ENCODE measurements at regions not wholly inside any gene's neighbourhood (a gene's known extent, or its start where the extent isn't known, plus 50 kb on each side); places are given as distances from the start of the nearest gene placed in this dataset.
A peak's percentile ranks its signal among the peaks of the same experiment; 100 is the strongest.

DNA sequence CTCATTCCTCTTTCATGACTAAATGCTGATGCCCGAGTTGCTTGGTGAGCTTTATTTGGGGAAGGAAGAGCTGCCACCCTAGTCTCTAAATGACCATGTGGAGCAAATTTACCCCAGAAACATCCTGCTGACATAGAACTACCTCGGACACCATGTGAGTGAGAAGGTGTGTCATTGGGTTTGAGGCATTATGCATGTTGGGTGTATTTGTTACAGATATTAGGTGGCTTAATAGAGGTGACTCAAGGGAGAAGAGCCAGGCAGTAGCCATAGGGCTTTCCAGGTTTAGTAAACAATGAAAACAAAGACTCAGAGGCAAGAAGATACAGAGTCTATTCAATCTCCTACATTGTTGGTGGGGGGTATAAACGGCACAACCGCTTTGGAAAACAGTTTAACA, 581.5 kb downstream of the CCDC171 start:
- H3K27ac ChIP-seq = no peak overlapping the region
- peaks cover 8 to 25% of the 10 kb centered on the region in 2 donors for H3K4me1 ChIP-seq
- H3K36me3 ChIP-seq = no peaks in the 10 kb centered on the region
- intact Hi-C loops (cut with DNase I; ENCODE audit: low total_unique reads) = no loop called here
- no peaks in the 10 kb centered on the region for H3K27me3 ChIP-seq
- no peaks in the 10 kb centered on the region for H3K9me3 ChIP-seq
- TF ChIP-seq, protein P1, sequence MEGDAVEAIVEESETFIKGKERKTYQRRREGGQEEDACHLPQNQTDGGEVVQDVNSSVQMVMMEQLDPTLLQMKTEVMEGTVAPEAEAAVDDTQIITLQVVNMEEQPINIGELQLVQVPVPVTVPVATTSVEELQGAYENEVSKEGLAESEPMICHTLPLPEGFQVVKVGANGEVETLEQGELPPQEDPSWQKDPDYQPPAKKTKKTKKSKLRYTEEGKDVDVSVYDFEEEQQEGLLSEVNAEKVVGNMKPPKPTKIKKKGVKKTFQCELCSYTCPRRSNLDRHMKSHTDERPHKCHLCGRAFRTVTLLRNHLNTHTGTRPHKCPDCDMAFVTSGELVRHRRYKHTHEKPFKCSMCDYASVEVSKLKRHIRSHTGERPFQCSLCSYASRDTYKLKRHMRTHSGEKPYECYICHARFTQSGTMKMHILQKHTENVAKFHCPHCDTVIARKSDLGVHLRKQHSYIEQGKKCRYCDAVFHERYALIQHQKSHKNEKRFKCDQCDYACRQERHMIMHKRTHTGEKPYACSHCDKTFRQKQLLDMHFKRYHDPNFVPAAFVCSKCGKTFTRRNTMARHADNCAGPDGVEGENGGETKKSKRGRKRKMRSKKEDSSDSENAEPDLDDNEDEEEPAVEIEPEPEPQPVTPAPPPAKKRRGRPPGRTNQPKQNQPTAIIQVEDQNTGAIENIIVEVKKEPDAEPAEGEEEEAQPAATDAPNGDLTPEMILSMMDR (IDR thresholded peaks at IDR 0.05) = no peak
- no peak for TF ChIP-seq POLR2A (IDR thresholded peaks at IDR 0.05)
- DNase-seq = no peak
- no peak overlapping the region for H3K4me3 ChIP-seq

DNA sequence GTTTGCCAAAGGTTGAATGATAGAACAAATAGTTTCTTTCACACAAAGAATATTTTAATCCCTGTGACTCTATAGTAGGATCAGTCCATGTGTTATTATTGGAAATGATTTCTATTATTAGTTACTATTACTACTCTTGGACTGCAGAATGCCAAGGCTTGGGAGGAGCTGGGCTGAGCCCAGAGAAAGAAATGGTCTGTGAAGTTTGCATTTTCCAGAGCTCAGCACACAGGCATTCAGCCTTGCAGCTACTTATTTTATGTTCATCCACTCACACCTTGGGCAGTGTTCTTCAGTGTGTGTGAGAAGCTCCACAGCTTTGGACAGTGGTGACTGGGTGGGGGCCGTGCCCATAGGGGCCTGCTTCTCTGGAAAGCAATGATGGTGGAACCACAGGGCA, 583.1 kb downstream of the CCDC171 start:
- no peak for TF ChIP-seq POLR2A (IDR thresholded peaks at IDR 0.05)
- TF ChIP-seq, protein P1 (IDR thresholded peaks at IDR 0.05) = no peak
- H3K27ac ChIP-seq = peak overlapping the region in 1 of 2 donors; percentile 89
- H3K4me1 ChIP-seq = peaks cover 18 to 33% of the 10 kb centered on the region in 2 donors
- no peaks in the 10 kb centered on the region for H3K27me3 ChIP-seq
- H3K36me3 ChIP-seq = no peaks in the 10 kb centered on the region
- no peak overlapping the region for H3K4me3 ChIP-seq
- no peak for DNase-seq
- H3K9me3 ChIP-seq = no peaks in the 10 kb centered on the region
- intact Hi-C loops (cut with DNase I; ENCODE audit: low total_unique reads) = no loop called here

DNA sequence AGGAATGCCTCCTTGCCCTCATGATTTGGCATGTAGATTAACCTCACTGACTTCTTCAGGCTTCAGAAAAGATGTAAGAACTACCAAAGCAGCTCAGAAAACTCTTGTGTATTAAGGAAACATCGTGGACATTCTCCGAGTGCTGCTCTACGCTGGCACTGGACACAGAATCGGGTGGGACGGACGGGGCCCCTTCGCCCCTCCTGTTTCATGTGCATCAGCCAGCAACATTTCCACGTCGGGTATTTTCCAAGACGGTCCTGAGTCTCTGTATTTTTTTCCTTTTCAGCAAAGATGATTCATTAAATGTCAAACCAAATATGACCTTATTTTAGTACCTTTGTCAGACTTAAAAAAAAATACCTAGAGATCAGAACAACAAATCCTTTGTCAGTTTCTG, 583.6 kb downstream of the CCDC171 start:
- Histone ChIP-seq H3K27me3 (no peaks in the 10 kb centered on the region), H3K27ac (peak overlapping the region; percentile 84 to 89), H3K36me3 (no peaks in the 10 kb centered on the region), H3K4me3 (no peak overlapping the region), H3K9me3 (no peaks in the 10 kb centered on the region), H3K4me1 (peaks cover 18 to 34% of the 10 kb centered on the region in 2 donors)
- DNase-seq = no peak
- intact Hi-C loops (cut with DNase I; ENCODE audit: low total_unique reads) = no loop called here
- TF ChIP-seq, protein P1 (IDR thresholded peaks at IDR 0.05) = no peak
- TF ChIP-seq POLR2A (IDR thresholded peaks at IDR 0.05) = no peak

DNA sequence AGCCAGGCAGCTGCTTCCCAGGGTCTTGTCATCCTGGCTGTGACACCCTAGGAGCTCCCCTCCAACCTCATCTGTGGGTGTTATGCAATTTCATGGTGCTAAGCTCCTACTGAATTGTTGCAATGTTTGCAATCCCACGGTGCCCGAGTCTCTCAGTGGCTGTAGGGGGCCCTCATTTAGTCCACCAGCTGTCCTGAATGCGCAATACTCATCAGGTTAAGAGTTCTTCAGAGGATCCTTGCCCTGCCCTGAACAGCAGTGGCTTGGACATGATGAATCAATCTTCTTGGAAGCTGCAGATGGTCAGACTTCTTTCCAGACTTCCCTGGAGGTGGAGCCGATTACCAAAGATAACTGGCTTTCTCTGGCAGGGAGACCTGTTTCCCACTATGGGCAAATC, 584.1 kb downstream of the CCDC171 start:
- peaks cover 18 to 34% of the 10 kb centered on the region in 2 donors for H3K4me1 ChIP-seq
- H3K4me3 ChIP-seq = no peak overlapping the region
- no peaks in the 10 kb centered on the region for H3K36me3 ChIP-seq
- no peaks in the 10 kb centered on the region for H3K9me3 ChIP-seq
- intact Hi-C loops (cut with DNase I; ENCODE audit: low total_unique reads) = no loop called here
- H3K27me3 ChIP-seq = no peaks in the 10 kb centered on the region
- DNase-seq = peak; percentile 67 to 70
- no peak for TF ChIP-seq POLR2A (IDR thresholded peaks at IDR 0.05)
- TF ChIP-seq, protein P1 (IDR thresholded peaks at IDR 0.05) = no peak
- H3K27ac ChIP-seq = peak overlapping the region; percentile 84 to 89

DNA sequence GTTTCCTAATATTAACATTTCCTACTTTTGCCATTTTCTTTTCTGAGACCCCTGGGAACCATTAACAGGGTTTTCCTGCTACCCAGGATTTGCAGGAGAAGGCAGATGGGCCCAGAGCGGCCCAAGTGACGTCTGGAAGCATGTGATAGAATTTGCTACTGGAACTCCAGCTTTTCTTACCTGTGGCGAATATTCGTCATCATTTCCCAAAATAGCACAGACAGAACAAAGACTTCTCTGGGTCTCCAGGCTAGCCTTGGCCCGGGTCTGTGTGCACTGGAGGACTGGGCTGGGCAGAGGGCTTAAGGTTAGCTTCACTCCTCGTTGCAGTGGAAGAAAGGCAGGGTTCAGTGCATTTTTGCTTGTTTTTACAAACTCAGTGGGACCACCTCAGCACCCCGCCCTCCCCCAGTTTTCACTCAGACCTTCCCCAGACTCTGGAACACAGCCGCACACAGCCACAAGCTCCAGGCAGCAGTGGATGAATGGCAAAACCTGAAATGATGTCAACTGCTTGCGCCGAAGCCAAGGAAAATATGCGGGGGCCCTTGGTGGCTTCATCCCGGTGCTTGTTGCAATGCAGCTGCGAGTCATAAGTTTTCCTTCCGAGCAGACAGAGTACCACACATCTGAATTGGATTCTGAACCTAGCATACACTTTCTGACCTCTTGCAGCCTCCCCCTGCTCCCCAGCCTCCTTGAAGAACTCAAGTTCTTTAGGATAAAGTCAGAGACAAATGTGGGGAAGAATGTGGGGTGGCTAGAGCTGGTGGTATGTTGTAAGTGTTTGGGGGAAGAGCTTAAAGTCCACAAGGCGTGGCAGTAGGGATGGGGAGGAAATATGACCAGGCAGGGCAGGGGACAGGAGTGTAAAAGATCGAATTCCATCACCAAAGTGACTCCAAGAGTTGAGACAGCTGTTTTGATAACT, 586.0 kb downstream of the CCDC171 start:
- no peak overlapping the region for H3K4me3 ChIP-seq
- DNase-seq = peak; percentile 86 to 88
- H3K27me3 ChIP-seq = no peaks in the 10 kb centered on the region
- H3K9me3 ChIP-seq = no peaks in the 10 kb centered on the region
- peak overlapping the region; percentile 84 to 89 for H3K27ac ChIP-seq
- peaks cover 18 to 34% of the 10 kb centered on the region in 2 donors for H3K4me1 ChIP-seq
- no peak for TF ChIP-seq POLR2A (IDR thresholded peaks at IDR 0.05)
- TF ChIP-seq, protein P1 (IDR thresholded peaks at IDR 0.05) = no peak
- no peaks in the 10 kb centered on the region for H3K36me3 ChIP-seq
- intact Hi-C loops (cut with DNase I; ENCODE audit: low total_unique reads) = no loop called here
